ENCODE measurements at regions not wholly inside any gene's neighbourhood (a gene's known extent, or its start where the extent isn't known, plus 50 kb on each side); places are given as distances from the start of the nearest gene placed in this dataset.

DNA sequence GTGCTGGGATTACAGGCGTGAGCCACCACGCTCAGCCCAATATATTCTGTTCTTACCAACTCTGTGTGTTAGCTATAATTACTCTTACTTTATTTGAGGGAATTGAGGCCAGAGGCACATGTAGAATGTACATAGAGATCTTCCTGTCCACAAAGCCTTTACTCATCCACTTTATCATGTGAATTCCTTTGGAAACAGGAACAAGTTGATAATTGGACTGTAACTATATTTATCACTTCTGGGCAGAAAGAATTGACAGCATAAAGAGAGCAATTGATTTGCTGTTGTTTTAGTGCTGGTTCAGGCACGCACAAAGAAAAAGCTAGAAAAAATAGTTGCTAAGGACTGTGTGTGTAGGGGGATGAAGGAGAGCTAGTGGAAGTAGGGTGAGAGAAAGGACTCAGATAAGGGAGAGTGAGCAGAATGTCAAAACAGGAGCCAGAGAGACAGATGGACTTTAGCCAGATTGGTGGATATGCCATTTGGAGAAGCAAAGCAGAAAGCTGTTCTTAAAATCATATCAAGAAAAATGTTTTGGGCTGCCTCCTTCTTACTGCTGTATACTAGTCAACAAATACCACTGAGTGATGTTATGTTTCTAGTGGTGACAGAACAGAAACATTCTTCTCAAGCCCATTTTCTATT lies 929.8 kb upstream of the CNTN5 start:
- DNase-seq (ENCODE audit: low read depth), result no peak
- no peak overlapping the region for H3K4me3 ChIP-seq (ENCODE audit: low read depth, low read length)
- TF ChIP-seq, protein P1, sequence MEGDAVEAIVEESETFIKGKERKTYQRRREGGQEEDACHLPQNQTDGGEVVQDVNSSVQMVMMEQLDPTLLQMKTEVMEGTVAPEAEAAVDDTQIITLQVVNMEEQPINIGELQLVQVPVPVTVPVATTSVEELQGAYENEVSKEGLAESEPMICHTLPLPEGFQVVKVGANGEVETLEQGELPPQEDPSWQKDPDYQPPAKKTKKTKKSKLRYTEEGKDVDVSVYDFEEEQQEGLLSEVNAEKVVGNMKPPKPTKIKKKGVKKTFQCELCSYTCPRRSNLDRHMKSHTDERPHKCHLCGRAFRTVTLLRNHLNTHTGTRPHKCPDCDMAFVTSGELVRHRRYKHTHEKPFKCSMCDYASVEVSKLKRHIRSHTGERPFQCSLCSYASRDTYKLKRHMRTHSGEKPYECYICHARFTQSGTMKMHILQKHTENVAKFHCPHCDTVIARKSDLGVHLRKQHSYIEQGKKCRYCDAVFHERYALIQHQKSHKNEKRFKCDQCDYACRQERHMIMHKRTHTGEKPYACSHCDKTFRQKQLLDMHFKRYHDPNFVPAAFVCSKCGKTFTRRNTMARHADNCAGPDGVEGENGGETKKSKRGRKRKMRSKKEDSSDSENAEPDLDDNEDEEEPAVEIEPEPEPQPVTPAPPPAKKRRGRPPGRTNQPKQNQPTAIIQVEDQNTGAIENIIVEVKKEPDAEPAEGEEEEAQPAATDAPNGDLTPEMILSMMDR (conservative IDR thresholded peaks at IDR 0.05; ENCODE audit: low read depth, low read length), result no peak

DNA sequence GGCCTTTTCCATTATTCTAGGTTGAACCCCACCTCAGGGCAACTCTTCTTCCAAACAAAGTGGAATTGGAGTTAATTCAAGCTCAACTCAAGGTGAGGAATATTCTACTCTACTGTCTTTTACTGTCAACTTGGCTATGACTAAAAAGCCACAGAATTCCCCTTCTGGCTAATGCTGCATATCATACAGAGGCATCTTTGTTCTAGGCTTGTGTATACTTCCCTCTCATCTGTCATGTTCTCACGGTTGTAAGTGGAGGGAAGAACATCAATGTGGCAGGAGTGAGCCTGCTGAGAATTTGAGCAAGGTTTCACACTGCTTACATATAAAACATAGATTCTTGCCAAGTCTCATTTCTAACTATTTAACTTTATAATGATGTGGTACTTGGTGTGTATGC lies 921.4 kb upstream of the CNTN5 start:
- no peak overlapping the region for H3K4me3 ChIP-seq (ENCODE audit: low read depth, low read length)
- no peak for DNase-seq (ENCODE audit: low read depth)
- TF ChIP-seq, protein P1 (conservative IDR thresholded peaks at IDR 0.05; ENCODE audit: low read depth, low read length), result no peak

DNA sequence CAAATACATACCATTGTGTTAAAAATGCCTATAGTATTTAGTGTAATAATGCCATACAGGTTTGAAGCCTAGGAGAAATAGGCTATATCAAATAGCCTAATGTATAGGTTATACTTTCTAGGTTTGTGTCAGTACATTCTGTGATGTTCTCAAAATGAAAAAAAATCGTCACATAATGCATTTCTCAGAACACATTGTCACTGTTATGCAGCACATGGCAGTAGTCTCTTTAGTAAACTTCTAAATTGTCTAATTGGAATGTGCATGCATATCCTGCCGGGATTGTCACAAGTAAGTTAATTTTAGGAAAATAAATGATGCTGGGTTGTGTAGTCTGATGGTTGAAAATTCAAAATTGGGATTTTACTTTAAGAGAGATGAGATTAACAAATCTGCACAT lies 920.1 kb upstream of the CNTN5 start:
- TF ChIP-seq, protein P1 (conservative IDR thresholded peaks at IDR 0.05; ENCODE audit: low read depth, low read length), result no peak
- no peak for DNase-seq (ENCODE audit: low read depth)

DNA sequence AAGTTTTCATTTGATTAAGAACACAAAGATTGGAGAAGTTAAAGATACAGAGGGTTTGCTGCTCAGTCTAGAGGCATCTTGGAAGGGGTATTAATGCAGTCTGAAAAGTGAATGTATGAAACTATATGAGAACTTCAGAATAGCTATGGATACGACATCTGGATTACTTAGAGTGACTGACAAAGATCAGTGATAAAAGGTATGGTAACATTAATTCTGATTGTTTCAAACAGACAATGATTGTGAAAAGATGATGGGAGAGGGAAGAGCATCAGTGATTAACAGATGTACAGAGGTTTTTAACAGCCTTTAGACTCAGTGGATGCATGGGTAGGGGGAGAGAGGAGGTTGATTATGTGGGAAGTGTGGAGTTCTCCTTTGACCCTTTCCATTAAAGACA lies 919.4 kb upstream of the CNTN5 start:
- no peak overlapping the region for H3K4me3 ChIP-seq (ENCODE audit: low read depth, low read length)
- DNase-seq (ENCODE audit: low read depth), result no peak
- TF ChIP-seq, protein P1 (conservative IDR thresholded peaks at IDR 0.05; ENCODE audit: low read depth, low read length), result no peak

More for the DNA sequence above, 920.1 kb upstream of the CNTN5 start:
- H3K4me3 ChIP-seq (ENCODE audit: low read depth, low read length), result no peak overlapping the region

GRCh38 chr11:98104249-98104648 lies 916.5 kb upstream of the CNTN5 start:
- TF ChIP-seq, protein P1 (conservative IDR thresholded peaks at IDR 0.05; ENCODE audit: low read depth, low read length), result no peak
- DNase-seq (ENCODE audit: low read depth), result no peak
- no peak overlapping the region for H3K4me3 ChIP-seq (ENCODE audit: low read depth, low read length)

DNA sequence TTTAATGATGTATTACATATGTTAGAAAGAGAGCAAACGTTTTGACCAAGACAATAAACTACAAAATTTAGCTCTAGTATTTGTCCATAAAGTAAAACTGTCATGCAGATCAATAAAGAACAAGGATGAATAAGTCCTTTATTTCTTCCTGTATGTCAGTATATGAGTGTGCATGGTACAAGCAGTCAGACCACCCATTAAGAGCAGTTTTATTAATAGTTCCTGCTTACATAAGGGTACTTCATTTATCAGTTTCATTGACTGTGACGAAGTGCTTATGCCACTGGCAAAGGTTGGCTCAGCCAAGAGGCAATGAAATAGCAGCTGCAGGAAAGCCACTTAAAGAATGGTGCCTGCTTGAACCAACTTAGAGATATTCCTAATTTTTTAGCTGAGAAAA lies 913.0 kb upstream of the CNTN5 start:
- H3K4me3 ChIP-seq (ENCODE audit: low read depth, low read length), result no peak overlapping the region
- TF ChIP-seq, protein P1 (conservative IDR thresholded peaks at IDR 0.05; ENCODE audit: low read depth, low read length), result no peak
- DNase-seq (ENCODE audit: low read depth), result no peak

DNA sequence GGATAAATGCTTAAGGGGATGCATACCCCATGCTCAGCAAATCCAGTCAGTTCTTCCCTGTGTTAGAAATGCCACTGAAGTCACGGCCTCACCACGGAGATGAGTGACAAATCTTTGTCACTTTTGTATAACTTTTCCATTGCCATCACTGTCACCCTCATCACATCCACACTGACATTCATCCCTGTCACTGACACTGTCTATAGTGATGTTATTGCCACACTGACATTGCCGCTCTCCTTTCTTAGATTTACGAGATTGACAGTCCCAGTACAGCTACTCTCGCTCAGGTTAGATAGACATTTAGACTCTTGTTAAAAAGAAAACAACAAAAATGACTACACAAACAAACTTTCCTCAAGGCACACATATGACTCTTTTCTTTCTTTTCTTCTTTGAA lies 910.7 kb upstream of the CNTN5 start:
- DNase-seq (ENCODE audit: low read depth), result no peak
- TF ChIP-seq, protein P1 (conservative IDR thresholded peaks at IDR 0.05; ENCODE audit: low read depth, low read length), result no peak
- H3K4me3 ChIP-seq (ENCODE audit: low read depth, low read length), result no peak overlapping the region
